ENCODE measurements at regions not wholly inside any gene's neighbourhood (a gene's known extent, or its start where the extent isn't known, plus 50 kb on each side); places are given as distances from the start of the nearest gene placed in this dataset.

DNA sequence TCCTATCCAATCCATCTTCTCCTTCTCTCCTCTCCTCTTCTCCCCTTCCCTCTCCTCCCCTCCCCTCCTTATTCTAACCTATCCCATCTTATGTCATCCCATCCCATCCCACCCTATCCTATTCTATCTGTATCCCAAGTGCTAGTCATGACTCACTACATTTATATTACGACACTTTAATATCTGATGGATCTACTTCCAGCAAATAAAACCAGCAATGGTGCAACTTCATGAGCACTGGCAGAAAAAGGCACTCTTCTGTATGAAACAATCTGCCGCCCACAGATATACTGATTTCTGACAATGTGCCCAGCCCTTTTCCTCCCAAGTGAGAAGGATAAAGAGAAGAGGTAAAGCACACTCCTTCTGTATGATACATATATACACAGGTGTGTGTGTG lies 86.6 kb upstream of the ANKH start:
- TF ChIP-seq, protein P1, sequence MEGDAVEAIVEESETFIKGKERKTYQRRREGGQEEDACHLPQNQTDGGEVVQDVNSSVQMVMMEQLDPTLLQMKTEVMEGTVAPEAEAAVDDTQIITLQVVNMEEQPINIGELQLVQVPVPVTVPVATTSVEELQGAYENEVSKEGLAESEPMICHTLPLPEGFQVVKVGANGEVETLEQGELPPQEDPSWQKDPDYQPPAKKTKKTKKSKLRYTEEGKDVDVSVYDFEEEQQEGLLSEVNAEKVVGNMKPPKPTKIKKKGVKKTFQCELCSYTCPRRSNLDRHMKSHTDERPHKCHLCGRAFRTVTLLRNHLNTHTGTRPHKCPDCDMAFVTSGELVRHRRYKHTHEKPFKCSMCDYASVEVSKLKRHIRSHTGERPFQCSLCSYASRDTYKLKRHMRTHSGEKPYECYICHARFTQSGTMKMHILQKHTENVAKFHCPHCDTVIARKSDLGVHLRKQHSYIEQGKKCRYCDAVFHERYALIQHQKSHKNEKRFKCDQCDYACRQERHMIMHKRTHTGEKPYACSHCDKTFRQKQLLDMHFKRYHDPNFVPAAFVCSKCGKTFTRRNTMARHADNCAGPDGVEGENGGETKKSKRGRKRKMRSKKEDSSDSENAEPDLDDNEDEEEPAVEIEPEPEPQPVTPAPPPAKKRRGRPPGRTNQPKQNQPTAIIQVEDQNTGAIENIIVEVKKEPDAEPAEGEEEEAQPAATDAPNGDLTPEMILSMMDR (optimal IDR thresholded peaks at IDR 0.05 in 1 of 3, IDR thresholded peaks at IDR 0.05 in 1 of 3, conservative IDR thresholded peaks at IDR 0.05 in 1 of 3; ENCODE audit: extremely low read depth in 1 of 3, insufficient read depth in 2 of 3, low read length in 3 of 3), result no peak
- TF ChIP-seq EZH2 (IDR thresholded peaks at IDR 0.05; ENCODE audit: low read length), result no peak
